Right ventricle myocardium inferior (tissue), 1 donor: ENCODE measurements at regions not wholly inside any gene's neighbourhood (a gene's known extent, or its start where the extent isn't known, plus 50 kb on each side); places are given as distances from the start of the nearest gene placed in this dataset.

Experiments
- ATAC-seq: fragments of 200-7000 bp; cut with Tn5 transposase; one replicate; pipeline ENCODE4 v1.9.1; 2020; ENCODE audit warnings: mild to moderate bottlenecking, moderate library complexity
- DNase-seq: peaks from one replicate; pipeline ENCODE4 v3.0.0; 2021; ENCODE audit errors: missing footprints
- intact Hi-C: fragments of 100-400 bp; cut with DNase I; formaldehyde crosslinking; loops from one replicate; pipeline ENCODE4 v1.11.0; 2022
- donor health status: DM: no; HTN: yes; CAD: no; lungs with severe emphysema.

GRCh38 chr4:122044501-122044900 is 92.6 kb upstream of the TRPC3 start:
- no peak for DNase-seq
- no peak for ATAC-seq
- intact Hi-C loops = no loop called here

- no peak for DNase-seq
- intact Hi-C loops = no loop called here
- peak; percentile 48 for ATAC-seq
Observed at GRCh38 chr4:122041312-122041711, 89.5 kb upstream of the TRPC3 start.

- DNase-seq (no peak), ATAC-seq (no peak)
- intact Hi-C loops = no loop called here
Observed at GRCh38 chr4:122038896-122039295, 87.0 kb upstream of the TRPC3 start.

GRCh38 chr4:122034619-122035018 is 82.8 kb upstream of the TRPC3 start:
- no peak for DNase-seq
- no peak for ATAC-seq
- intact Hi-C loops = no loop called here

- ATAC-seq (no peak), DNase-seq (no peak)
- intact Hi-C loops = no loop called here
Observed at GRCh38 chr4:122027203-122027602, 75.3 kb upstream of the TRPC3 start.

GRCh38 chr4:122017296-122017695 is 65.4 kb upstream of the TRPC3 start:
- no peak for ATAC-seq
- no peak for DNase-seq
- intact Hi-C loops = no loop called here

- ATAC-seq = peak; percentile 42
- DNase-seq = no peak
- intact Hi-C loops = no loop called here
Observed at GRCh38 chr4:122015203-122015602, 63.3 kb upstream of the TRPC3 start.

- intact Hi-C loops = no loop called here
- DNase-seq (no peak), ATAC-seq (no peak)
Observed at GRCh38 chr4:122012735-122013134, 60.9 kb upstream of the TRPC3 start.

- DNase-seq = no peak
- intact Hi-C loops = no loop called here
- no peak for ATAC-seq
Observed at GRCh38 chr4:122010610-122011009, 58.8 kb upstream of the TRPC3 start.

GRCh38 chr4:122009524-122009923 is 57.7 kb upstream of the TRPC3 start:
- intact Hi-C loops = no loop called here
- DNase-seq (no peak), ATAC-seq (no peak)

GRCh38 chr4:122007016-122007415 is 55.2 kb upstream of the TRPC3 start:
- intact Hi-C loops = no loop called here
- no peak for ATAC-seq

GRCh38 chr4:122005064-122005755 is 53.4 kb upstream of the TRPC3 start:
- peak; percentile 13 for ATAC-seq
- intact Hi-C loops = loop anchor here (2.0 kb wide), 1 partner anchor 50 kb away; no protein-coding TSS in a partner anchor
- DNase-seq = no peak

More at GRCh38 chr4:122007016-122007415, 55.2 kb upstream of the TRPC3 start:
- DNase-seq = no peak

GRCh38 chr4:122003335-122003734 is 51.5 kb upstream of the TRPC3 start:
- ATAC-seq = peak; percentile 10
- intact Hi-C loops = no loop called here
- DNase-seq = no peak
